Medulla oblongata (tissue), 1 donor: ENCODE measurements at regions not wholly inside any gene's neighbourhood (a gene's known extent, or its start where the extent isn't known, plus 50 kb on each side); places are given as distances from the start of the nearest gene placed in this dataset.
"Not testable (repeated sequence)": the region's sequence is repeated elsewhere in the genome, so short reads cannot be mapped to it uniquely, and the experiment has no call there.

Source experiments
- DNase-seq: peaks from one replicate; pipeline ENCODE4 v3.0.0-alpha.2; 2015; ENCODE audit errors: extremely low spot score

GRCh38 chr7:159209429-159209828, 64.8 kb upstream of the VIPR2 start:
- DNase-seq = no peak

DNA sequence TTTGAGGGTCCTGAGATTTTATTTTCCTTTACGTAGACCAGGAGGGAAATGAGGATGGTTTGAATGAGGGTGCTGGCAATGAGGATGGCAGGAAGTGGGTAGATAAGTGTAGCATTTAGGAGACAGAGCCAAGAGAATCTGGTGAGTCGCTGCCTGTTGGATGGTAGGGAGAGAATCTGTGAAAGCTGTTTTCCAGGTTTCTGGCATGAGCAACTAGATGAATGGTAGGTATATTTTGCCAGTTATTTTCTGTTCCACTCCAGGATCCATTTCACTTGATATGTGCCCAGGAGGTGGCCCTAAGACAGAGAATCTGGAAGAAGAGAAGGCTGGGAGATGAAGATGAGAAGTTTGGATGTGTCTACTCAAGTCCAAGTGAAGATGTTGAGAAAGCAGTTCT, 63.3 kb upstream of the VIPR2 start:
- no peak for DNase-seq

GRCh38 chr7:159207393-159207792, 62.7 kb upstream of the VIPR2 start:
- DNase-seq = no peak

- no peak for DNase-seq
Measured at GRCh38 chr7:159205833-159206232, 61.2 kb upstream of the VIPR2 start.

GRCh38 chr7:159204664-159205063, 60.0 kb upstream of the VIPR2 start:
- no peak for DNase-seq

DNA sequence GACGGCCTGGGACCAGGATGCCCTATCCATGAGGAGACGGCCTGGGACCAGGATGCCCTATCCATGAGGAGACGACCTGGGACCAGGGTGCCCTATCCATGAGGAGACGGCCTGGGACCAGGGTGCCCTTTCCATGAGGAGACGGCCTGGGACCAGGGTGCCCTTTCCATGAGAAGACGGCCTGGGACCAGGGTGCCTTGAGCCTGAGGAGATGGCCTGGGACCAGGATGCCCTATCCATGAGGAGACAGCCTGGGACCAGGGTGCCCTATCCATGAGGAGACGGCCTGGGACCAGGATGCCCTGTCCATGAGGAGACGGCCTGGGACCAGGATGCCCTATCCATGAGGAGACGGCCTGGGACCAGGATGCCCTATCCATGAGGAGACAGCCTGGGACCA, 58.6 kb upstream of the VIPR2 start:
- not testable (repeated sequence) for DNase-seq

- DNase-seq = no peak
Measured at GRCh38 chr7:159201722-159202330, 57.2 kb upstream of the VIPR2 start.

DNA sequence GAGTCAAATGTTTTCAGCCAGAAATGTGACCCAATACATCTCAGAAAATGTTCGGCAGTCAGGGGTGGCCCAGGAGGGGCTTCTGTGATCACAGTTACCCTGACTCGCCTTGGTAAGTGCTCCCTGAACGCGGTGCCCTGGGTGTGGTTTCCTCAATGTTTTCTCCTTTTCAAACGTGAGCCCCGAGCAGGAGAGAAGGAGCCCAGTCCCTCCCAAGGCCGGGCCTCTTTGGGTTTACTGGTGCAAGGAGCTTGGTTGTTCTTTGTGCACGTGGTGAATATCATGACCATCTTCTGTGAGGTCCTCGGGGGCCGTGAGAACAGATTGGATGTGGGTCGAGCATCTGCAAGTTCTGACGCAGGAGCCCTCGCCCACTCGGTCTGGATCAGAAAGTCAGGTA, 55.8 kb upstream of the VIPR2 start:
- no peak for DNase-seq

GRCh38 chr7:159198016-159198724, 53.5 kb upstream of the VIPR2 start:
- DNase-seq = no peak

DNA sequence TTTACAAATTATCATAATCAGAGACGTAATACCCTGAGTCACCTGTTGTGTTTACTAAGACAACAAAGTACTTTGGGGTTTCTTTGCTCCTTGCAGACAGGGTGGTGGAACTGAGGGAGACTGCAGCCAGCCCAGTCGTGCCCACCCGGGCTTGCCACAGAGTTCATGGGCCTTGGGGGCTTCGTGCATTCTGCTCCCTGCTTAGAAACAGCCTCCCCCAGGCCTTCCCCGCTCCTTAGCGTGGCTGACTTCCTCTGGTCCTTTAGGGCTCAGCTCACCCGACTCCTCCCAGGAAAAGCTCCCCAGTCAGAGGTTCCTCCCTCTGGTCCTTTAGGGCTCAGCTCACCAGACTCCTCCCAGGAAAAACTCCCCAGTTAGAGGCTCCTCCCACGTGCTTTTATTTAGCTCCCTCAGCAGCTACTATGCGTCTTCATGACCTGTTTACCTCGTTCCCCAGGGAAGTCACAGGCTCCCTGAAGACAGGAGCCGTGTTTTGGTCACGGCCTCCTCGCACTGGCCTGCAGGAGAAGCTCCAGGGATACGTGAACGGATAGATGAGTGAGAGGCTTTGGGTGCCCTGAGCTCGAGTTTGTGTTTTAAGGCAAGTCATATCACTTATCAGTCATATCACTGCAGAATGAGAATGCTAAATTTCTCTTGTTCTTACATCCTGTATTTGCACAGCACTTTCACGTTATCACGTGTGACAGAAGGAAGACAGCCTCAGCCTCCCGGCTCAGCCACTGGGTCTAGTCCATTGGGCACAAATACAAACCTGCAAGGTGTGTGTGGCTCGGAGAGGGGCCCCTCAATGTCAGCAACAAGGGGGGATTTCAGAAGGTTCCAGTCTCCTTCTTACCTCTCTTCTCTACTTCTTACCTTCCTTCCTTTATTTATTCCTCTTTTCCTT, 52.7 kb upstream of the VIPR2 start:
- DNase-seq = peak; percentile 7

DNA sequence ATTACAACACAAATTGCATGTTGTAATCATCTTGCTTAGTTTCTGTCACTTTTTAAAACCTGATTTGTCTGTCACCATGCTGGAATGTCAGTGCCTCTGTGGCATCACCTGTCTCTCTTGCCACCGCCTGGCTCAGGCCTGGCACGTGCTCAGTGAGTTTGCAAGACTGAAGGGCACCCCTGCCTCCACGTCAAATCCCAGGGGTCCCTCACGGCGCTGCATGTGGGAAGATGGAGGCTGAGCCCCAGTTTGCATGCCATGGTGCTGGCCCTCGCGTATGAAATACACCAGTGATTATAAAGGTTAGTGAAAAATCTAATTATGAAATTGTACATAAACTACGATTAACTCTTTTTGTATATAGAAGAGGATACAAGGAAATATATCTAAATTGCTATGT, 51.9 kb upstream of the VIPR2 start:
- DNase-seq = no peak

DNA sequence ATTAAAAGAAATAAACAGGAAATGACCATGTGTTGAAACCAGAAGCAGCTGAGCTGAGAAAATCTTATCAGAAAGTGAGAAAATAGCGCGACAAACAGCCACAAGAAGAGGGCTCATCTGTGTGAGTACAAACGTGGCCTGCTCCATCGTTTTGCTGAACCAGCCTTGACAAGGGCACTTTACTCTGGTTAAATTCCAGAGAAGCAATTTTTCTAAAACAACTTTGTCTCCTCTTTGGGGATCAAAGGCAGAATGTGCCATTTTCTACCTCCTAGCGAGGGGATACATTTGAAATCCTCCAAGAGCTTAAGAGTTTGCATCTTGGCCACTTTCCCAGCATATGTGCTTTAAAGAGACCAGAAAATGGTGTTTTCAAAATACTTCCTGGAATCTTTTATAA, 51.3 kb upstream of the VIPR2 start:
- no peak for DNase-seq
